GM23248 (cell line): ENCODE measurements at regions not wholly inside any gene's neighbourhood (a gene's known extent, or its start where the extent isn't known, plus 50 kb on each side); places are given as distances from the start of the nearest gene placed in this dataset.

Experiments
- EZH2 ChIP-seq: fragments of 200-600 bp; sonication (generic); IDR thresholded peaks from 2 replicates; pipeline ENCODE4 v1.6.1; 2018; ENCODE audit warnings: antibody characterized with exemption, mild to moderate bottlenecking; ENCODE audit not compliant: insufficient read depth, poor library complexity, severe bottlenecking
- EZH2phosphoT487 ChIP-seq: fragments of 200-600 bp; sonication (generic); IDR thresholded peaks from 2 replicates; pipeline ENCODE4 v1.6.1; 2018; ENCODE audit warnings: antibody characterized with exemption, moderate library complexity, mild to moderate bottlenecking, low read depth; ENCODE audit not compliant: insufficient read depth

DNA sequence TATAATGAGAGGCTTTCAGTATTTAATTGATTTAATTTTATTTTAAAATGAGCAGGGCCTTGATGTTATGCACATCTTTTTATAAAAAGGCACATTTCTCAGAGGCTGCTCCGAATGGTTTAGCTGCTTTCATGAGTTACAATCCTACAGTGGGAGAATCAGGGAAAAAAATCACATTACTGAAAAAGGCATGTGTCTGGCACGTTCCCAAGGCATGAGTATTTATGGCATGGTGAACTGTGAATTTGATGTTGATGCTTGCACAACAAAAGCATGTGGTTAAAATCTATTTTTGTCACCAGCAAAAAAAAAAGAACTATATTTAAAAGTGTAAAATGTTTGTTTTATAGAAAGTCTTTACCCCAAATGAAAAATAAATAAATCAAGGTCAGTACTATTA is 485.2 kb upstream of the ROBO2 start:
- TF ChIP-seq EZH2, result no peak
- TF ChIP-seq EZH2phosphoT487, result no peak
